GM18508 (cell line): ENCODE measurements at regions not wholly inside any gene's neighbourhood (a gene's known extent, or its start where the extent isn't known, plus 50 kb on each side); places are given as distances from the start of the nearest gene placed in this dataset.
"Not testable (repeated sequence)": the region's sequence is repeated elsewhere in the genome, so short reads cannot be mapped to it uniquely, and the experiment has no call there.

Experiments
- ATAC-seq: cut with Tn5 transposase; IDR thresholded peaks from one replicate; pipeline ENCODE4 v1.9.1; 2021; ENCODE audit warnings: moderate number of reproducible peaks; ENCODE audit not compliant: insufficient read depth, unreplicated experiment

GRCh38 chr7:85316489-85316888, 129.6 kb upstream of the SEMA3D start:
- no peak for ATAC-seq

GRCh38 chr7:85310301-85310700, 123.4 kb upstream of the SEMA3D start:
- no peak for ATAC-seq

- no peak for ATAC-seq
Observed at GRCh38 chr7:85306115-85306514, 119.3 kb upstream of the SEMA3D start.

DNA sequence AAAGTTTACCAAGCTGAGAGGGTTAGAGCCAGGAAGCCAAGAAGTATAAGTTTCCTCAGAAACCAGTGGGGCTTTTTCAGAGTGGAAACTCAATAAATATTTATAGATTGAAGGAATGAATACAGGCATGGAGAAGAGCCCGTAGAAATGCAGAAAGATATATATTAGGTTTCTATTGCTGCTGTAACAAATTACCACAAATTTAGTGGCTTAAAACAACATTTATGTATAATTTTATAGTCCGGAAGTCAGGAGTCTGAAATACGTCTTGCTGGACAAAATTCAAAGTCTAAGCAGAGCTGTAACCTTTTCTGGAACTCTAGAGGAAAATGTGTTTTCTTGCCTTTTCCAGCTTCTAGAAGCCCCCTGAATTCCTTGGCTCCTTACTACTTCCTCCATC, 107.3 kb upstream of the SEMA3D start:
- ATAC-seq = no peak

GRCh38 chr7:85292908-85293576, 106.2 kb upstream of the SEMA3D start:
- peak; percentile 54 for ATAC-seq

DNA sequence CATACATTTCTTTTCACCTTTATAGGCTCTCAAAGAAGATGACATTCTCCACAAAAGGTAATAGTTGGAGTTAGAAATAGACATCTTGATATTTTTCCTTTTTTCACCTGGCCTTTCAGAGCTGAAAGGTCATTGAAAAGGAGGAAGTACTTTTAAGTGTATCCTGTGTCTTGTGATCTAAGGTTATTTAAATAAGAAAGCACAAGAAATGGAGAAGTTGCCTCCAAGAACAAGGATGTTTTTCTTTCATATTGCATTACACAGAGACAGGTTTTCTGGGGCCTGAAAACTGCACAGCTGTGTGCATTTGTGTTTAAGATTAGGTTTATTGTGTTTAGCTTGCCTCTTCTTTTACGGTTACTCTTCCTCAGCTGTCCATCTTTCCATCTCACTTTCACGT, 103.4 kb upstream of the SEMA3D start:
- no peak for ATAC-seq

DNA sequence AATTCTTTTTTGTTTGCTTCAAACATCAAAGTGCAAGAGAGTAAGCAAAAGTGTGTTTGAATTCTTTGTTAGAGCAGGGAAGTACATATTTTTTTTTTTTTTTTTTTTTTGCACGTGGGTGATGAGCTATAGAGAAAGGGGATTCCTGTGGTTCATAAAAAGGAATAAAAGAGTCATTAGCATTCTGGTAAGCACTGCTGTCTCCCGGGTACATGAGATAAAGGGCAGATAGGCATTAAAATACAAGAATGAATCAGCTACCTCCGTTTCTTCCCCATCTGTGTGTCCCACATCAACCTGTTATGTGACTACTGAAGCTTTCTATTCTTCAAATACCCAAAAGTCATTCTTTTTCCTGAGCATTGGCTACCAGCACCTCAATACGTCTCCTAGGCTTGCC, 102.4 kb upstream of the SEMA3D start:
- no peak for ATAC-seq

DNA sequence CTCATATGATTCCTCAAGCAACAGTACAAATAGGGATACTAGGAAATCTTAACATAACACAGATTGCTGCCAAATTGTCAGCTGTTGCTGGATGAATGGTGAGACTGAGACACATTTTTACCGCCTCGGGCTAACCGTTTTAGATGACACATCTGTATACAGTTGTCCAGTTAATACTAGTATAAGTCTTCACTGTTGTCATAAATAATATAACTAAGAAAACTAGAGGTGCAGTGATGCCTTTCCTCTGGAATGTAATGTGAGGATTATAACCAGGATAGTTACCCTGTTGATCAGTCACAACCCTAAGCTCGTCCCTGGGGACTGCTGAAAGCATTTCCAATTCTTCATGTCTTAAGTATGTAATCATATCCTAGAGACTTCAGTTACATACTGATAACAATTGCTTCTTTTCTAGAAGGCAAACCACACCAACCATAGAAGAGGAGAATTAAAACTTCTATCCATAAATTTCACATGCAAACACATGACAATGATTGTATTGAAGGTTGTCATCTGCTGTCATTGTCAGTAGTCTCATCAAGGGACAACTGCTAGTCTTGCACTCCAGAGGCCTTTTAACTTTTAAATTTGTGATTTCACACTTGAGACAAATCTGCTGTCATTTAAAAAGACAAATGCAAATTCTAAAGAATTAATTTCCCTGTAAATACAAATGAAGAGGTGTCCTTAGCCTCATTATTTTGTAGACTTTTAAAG, 100.4 kb upstream of the SEMA3D start:
- no peak for ATAC-seq

DNA sequence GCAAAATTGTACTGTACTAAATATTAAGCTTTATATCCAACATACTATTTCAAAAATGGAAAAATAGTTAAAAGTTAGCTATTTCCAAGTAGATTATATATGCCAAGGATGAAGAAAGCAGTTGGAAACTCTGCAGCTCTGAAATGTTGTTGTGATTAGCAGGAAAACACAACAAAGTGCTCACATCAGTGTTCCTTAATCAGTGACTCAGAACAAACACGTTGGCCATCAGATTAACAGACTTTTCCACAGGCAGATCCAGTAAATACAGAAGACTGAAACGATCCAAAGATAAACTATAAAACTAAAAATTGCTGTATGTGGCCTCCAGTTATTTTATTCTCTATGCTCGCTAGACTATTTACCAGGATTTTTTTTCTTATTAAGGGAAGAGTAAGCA, 99.6 kb upstream of the SEMA3D start:
- no peak for ATAC-seq

GRCh38 chr7:85285527-85285926, 98.7 kb upstream of the SEMA3D start:
- ATAC-seq = no peak

- no peak for ATAC-seq
Observed at GRCh38 chr7:85275204-85275603, 88.3 kb upstream of the SEMA3D start.

DNA sequence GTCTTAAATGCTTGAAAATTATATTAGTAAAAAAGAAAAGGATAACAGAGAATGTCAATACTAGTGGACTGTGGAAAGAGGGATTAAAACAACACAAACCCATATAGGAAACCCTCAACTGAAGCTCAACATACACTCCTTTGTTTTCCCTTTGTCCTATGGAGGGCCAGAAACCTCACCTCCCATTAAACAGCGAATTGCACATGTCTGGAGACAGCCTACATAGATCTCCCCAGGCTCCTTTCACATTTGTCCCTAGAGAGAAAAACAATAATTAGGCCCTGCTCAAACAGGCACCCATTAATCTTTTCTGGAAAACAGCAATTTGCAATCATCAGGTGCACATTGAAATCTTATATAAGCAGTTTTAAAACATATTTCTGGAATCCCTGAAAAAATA, 87.6 kb upstream of the SEMA3D start:
- ATAC-seq = no peak

- ATAC-seq = no peak
Observed at GRCh38 chr7:85262891-85263290, 76.0 kb upstream of the SEMA3D start.

DNA sequence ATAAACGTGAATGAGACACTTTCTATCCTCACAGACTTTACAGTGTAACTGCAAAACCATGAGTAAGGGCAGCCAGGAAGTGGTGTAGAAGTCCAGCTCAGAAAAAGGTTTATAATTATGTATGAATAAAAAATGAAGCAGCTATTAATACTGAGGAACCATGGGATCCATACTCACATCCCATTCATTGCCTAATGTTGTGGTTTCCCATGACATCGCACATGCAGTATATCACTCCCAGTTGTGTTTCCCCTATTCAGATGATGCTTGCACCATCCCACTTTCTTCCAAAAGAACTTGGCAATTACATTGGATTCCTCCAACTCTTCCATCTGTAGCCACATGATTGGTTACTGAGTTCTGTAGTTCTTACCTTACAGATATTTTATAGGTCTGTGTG, 74.5 kb upstream of the SEMA3D start:
- ATAC-seq = no peak

DNA sequence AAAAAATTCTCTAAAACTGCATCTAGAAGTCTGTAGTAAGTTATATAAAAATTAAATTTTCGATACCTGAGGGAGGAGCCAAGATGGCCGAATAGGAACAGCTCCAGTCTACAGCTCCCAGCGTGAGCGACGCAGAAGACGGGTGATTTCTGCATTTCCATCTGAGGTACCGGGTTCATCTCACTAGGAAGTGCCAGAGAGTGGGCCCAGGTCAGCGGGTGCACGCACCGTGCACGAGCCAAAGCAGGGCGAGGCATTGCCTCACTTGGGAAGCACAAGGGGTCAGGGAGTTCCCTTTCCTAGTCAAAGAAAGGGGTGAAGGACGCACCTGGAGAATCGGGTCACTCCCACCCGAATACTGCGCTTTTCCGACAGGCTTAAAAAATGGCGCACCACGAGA, 62.9 kb upstream of the SEMA3D start:
- ATAC-seq = not testable (repeated sequence)

- ATAC-seq = no peak
Observed at GRCh38 chr7:85239109-85239508, 52.3 kb upstream of the SEMA3D start.

DNA sequence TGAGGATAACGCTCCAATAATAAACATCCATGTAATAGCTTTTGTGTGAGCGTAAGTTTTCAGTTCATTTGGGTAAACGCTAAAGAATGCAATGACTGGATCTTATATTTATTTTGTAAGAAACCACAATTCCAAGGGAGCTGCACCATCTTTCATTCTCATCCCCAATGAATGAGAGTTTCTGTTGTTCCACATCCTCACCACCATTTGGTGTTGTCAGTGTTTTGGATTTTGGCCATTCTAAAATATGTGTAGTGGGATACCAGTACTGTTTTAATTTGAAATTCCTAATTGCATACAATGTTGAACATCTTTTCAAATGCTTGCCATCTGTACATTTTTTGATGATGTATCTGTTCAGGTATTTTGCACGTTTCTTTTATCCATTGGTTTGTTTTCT, 50.9 kb upstream of the SEMA3D start:
- ATAC-seq = no peak
